Lung (tissue), 11 donors: ENCODE measurements at regions not wholly inside any gene's neighbourhood (a gene's known extent, or its start where the extent isn't known, plus 50 kb on each side); places are given as distances from the start of the nearest gene placed in this dataset.

ENCODE experiments used
- ATAC-seq: fragments of 200-7000 bp; cut with Tn5 transposase; one replicate; pipeline ENCODE4 v1.9.1; 2020; ENCODE audit warnings: moderate number of reproducible peaks; ENCODE audit not compliant: insufficient read depth, low FRiP score
- DNase-seq, 3 donors: peaks; one replicate each; pipeline ENCODE4 v3.0.0-alpha.2; 2013 to 2017
- H3K27ac ChIP-seq, 2 donors: one replicate each; pipeline ENCODE4 v1.5.1; 2013; ENCODE audit warnings: mild to moderate bottlenecking in 2 of 2, moderate library complexity in 2 of 2, control low read depth in 1 of 2, inconsistent platforms in 1 of 2, low read depth in 1 of 2, low read length in 1 of 2
- H3K27me3 ChIP-seq, 3 donors: one replicate each; pipeline ENCODE4 v1.5.1; 2013; ENCODE audit warnings: low read length in 2 of 3; ENCODE audit not compliant: control insufficient read depth in 3 of 3, insufficient read depth in 3 of 3
- H3K36me3 ChIP-seq, 4 donors: one replicate each; pipeline ENCODE4 v1.5.1; 2013; ENCODE audit warnings: low read length in 4 of 4, mild to moderate bottlenecking in 1 of 4, moderate library complexity in 1 of 4; ENCODE audit not compliant: control insufficient read depth in 4 of 4, insufficient read depth in 4 of 4
- H3K4me1 ChIP-seq, 5 donors: one replicate each; pipeline ENCODE4 v1.5.1; 2013; ENCODE audit warnings: low read length in 5 of 5, mild to moderate bottlenecking in 2 of 5, moderate library complexity in 1 of 5; ENCODE audit not compliant: control insufficient read depth in 5 of 5, insufficient read depth in 5 of 5
- H3K4me3 ChIP-seq: one replicate; pipeline ENCODE4 v1.5.1; 2013; ENCODE audit warnings: mild to moderate bottlenecking, control low read depth, moderate library complexity
- H3K9ac ChIP-seq, 2 donors: one replicate each; pipeline ENCODE4 v1.5.1; 2013; ENCODE audit warnings: low read length in 2 of 2, control low read depth in 1 of 2; ENCODE audit not compliant: insufficient read depth in 1 of 2
- H3K9me3 ChIP-seq, 4 donors: one replicate each; pipeline ENCODE4 v1.5.1; 2013; ENCODE audit warnings: low read length in 3 of 4, mild to moderate bottlenecking in 1 of 4, moderate library complexity in 1 of 4; ENCODE audit not compliant: control insufficient read depth in 4 of 4, insufficient read depth in 3 of 4
- CTCF ChIP-seq: IDR thresholded peaks from 2 replicates; pipeline ENCODE4 v1.5.1; 2012; ENCODE audit warnings: mild to moderate bottlenecking; ENCODE audit errors: control extremely low read depth, extremely low read depth
- WGBS, 2 donors: extraction: QIAGEN DNeasy Blood & Tissue Kit; methylation state at CpG; one replicate each; pipeline ENCODE4 v1.1.7; 2013; 5-methylcytosine and 5-hydroxymethylcytosine counted together
- donor health status: control.
- donor health status: control.
- donor health status: Bipolar disorder and iron deficiency.
- donor health status: healthy.
- donor health status: DM: yes; HTN: yes; CAD: no.

GRCh38 chr6:144647406-144647964 lies 362.4 kb downstream of the UTRN start:
- TF ChIP-seq CTCF, result no peak
- Histone ChIP-seq H3K27ac (no peak overlapping the region), H3K4me3 (no peak overlapping the region), H3K27me3 (no peaks in the 10 kb centered on the region), H3K4me1 (peaks cover 0 to 3% (median 0%) of the 10 kb centered on the region in 5 donors), H3K36me3 (no peaks in the 10 kb centered on the region), H3K9me3 (no peaks in the 10 kb centered on the region), H3K9ac (no peak overlapping the region)
- ATAC-seq (no peak), DNase-seq (no peak)
- 95 to 97% methylated on average over 6 of the region's 6 CpGs for whole genome bisulfite sequencing, 2 donors

GRCh38 chr6:144647971-144648651 lies 363.0 kb downstream of the UTRN start:
- H3K27me3 ChIP-seq, result no peaks in the 10 kb centered on the region
- no peak for DNase-seq
- no peaks in the 10 kb centered on the region for H3K9me3 ChIP-seq
- no peak overlapping the region for H3K9ac ChIP-seq
- H3K4me3 ChIP-seq, result no peak overlapping the region
- WGBS, 2 donors, result 69 to 73% methylated on average over 3 of the region's 3 CpGs
- peaks cover 0 to 3% (median 0%) of the 10 kb centered on the region in 5 donors for H3K4me1 ChIP-seq
- no peak for TF ChIP-seq CTCF
- no peak for ATAC-seq
- H3K36me3 ChIP-seq, result no peaks in the 10 kb centered on the region
- no peak overlapping the region for H3K27ac ChIP-seq

- TF ChIP-seq CTCF, result no peak
- 93 to 95% methylated on average over 2 of the region's 2 CpGs for WGBS, 2 donors
- Histone ChIP-seq H3K4me1 (peaks cover 0 to 6% (median 2%) of the 10 kb centered on the region in 5 donors), H3K4me3 (no peak overlapping the region), H3K9ac (no peak overlapping the region), H3K27me3 (no peaks in the 10 kb centered on the region), H3K27ac (no peak overlapping the region), H3K36me3 (no peaks in the 10 kb centered on the region), H3K9me3 (no peaks in the 10 kb centered on the region)
- no peak for ATAC-seq
- no peak for DNase-seq
Measured at GRCh38 chr6:144649085-144649484, 363.9 kb downstream of the UTRN start.
